ENCODE measurements at regions not wholly inside any gene's neighbourhood (a gene's known extent, or its start where the extent isn't known, plus 50 kb on each side); places are given as distances from the start of the nearest gene placed in this dataset.
"Not testable (repeated sequence)": the region's sequence is repeated elsewhere in the genome, so short reads cannot be mapped to it uniquely, and the experiment has no call there.

DNA sequence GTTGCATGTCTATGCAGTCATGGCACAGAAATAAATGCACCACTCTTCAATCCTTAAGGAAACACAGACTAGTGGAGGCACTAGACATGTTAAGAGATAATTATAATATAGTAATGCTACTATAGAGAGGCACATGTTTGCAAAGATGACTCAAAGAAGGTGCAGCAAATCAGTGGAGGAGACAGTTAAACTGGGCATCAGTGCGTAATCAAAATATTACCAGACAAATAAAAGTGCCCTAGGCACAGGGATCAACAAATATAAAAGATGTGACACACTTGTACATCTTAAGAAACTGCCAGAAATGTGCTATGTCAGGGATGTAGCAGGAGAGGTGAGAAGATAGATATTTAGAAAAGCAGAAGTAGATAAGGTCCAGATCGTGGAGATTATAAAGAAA lies 642.1 kb downstream of the SLCO4C1 start:
- no peak for DNase-seq (ENCODE audit: low read depth)

DNA sequence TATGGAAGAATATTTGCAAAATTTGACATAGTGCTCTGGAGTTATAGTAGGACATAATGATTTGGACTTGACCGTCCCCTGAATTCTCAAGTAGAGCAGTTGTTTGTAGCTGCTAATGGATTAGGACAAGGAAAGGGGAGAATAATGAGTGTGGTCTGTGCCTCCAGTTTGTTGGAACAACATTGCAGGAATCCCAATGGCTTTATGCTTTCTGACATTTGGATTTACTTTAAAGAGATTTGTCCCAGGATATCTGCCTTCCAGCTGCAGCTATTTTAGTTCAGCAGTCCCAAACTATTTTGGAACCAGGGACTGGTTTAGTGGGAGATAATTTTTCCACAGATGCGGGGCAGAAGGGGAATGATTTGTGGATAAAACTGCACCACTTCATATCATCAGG lies 648.2 kb downstream of the SLCO4C1 start:
- no peak overlapping the region for H3K4me3 ChIP-seq (ENCODE audit: low read depth, low read length)
- DNase-seq (ENCODE audit: low read depth): no peak
- TF ChIP-seq, protein P1, sequence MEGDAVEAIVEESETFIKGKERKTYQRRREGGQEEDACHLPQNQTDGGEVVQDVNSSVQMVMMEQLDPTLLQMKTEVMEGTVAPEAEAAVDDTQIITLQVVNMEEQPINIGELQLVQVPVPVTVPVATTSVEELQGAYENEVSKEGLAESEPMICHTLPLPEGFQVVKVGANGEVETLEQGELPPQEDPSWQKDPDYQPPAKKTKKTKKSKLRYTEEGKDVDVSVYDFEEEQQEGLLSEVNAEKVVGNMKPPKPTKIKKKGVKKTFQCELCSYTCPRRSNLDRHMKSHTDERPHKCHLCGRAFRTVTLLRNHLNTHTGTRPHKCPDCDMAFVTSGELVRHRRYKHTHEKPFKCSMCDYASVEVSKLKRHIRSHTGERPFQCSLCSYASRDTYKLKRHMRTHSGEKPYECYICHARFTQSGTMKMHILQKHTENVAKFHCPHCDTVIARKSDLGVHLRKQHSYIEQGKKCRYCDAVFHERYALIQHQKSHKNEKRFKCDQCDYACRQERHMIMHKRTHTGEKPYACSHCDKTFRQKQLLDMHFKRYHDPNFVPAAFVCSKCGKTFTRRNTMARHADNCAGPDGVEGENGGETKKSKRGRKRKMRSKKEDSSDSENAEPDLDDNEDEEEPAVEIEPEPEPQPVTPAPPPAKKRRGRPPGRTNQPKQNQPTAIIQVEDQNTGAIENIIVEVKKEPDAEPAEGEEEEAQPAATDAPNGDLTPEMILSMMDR (IDR thresholded peaks at IDR 0.05; ENCODE audit: low read depth, low read length, missing control alignments): no peak

More for the DNA sequence above, 642.1 kb downstream of the SLCO4C1 start:
- TF ChIP-seq, protein P1 (IDR thresholded peaks at IDR 0.05; ENCODE audit: low read depth, low read length, missing control alignments): no peak
- no peak overlapping the region for H3K4me3 ChIP-seq (ENCODE audit: low read depth, low read length)

DNA sequence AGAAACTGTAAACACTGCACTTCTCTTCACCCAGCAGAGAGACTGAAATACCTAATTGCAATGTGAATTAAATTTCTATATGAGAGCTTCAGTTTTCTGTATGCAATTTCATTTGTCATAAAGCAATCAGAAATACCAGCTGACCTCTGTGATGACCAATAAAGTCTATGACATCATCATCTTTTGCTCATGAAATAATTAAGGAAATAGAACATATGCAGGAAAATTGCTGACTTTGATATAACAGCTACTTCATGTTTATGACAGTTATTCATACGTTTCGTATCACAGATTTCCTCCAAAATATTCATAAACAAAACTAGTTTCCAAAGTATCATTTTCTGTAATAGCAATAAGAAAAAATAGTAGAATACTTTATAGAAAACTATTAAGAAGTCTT lies 652.3 kb downstream of the SLCO4C1 start:
- DNase-seq (ENCODE audit: low read depth): no peak
- TF ChIP-seq, protein P1 (IDR thresholded peaks at IDR 0.05; ENCODE audit: low read depth, low read length, missing control alignments): no peak
- no peak overlapping the region for H3K4me3 ChIP-seq (ENCODE audit: low read depth, low read length)

DNA sequence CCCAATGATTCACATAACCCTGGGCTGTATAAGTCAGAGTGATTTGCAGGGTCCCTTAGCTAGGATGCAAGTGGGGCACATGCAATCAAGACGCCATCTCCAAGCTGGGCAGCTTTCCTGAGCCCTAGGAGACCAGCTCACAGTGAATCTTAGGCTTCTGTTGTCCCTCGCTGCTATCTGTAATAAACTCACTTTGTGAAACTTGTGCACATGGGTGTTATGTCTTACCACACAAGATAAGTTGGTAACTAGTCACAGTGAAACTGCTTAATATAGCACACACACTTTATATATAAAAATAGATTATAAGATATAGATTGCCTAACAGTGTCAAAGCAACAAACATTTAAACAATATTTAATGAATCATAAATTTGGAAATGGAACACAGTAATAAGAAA lies 658.5 kb downstream of the SLCO4C1 start:
- TF ChIP-seq, protein P1 (IDR thresholded peaks at IDR 0.05; ENCODE audit: low read depth, low read length, missing control alignments): no peak
- no peak overlapping the region for H3K4me3 ChIP-seq (ENCODE audit: low read depth, low read length)
- no peak for DNase-seq (ENCODE audit: low read depth)

DNA sequence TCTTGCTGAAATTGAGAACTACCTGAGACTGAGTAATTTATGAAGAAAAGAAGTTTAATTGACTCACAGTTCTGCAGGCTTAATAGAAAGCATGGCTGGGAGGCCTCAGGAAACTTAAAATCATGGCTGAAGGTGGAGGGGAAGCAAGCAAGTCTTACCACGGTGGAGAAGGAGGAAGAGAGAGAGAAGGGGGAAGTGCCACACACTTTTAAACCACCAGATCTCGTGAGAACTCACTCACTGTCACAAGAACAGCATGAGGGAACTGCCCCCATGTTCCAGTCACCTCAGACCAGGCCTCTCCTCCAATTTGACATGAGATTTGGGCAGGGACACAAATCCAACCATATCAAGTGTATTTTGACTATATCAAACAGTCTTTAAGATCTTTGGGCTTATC lies 668.3 kb downstream of the SLCO4C1 start:
- not testable (repeated sequence) for DNase-seq (ENCODE audit: low read depth)

DNA sequence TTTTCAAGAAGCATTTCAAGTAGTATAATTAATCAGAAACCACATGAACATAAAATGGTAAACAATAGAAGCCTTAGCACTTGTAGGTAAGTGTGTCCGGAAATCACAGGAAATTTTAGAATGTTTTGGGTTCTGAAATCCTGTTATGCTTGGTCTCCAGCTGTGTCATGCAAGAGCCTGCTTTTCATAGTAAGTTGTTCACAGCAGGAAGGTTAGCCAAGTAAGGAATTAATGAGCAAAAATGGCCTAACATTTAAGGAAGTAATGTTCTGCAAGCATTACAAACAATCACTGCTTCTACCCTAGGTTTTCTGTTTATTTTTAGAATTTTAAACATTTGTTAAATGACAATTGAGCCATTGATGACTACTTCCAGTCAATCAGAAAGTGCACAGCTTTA lies 669.5 kb downstream of the SLCO4C1 start:
- TF ChIP-seq, protein P1 (IDR thresholded peaks at IDR 0.05; ENCODE audit: low read depth, low read length, missing control alignments): no peak
- DNase-seq (ENCODE audit: low read depth): no peak
- H3K4me3 ChIP-seq (ENCODE audit: low read depth, low read length): no peak overlapping the region

More for the DNA sequence above, 668.3 kb downstream of the SLCO4C1 start:
- not testable (repeated sequence) for H3K4me3 ChIP-seq (ENCODE audit: low read depth, low read length)

DNA sequence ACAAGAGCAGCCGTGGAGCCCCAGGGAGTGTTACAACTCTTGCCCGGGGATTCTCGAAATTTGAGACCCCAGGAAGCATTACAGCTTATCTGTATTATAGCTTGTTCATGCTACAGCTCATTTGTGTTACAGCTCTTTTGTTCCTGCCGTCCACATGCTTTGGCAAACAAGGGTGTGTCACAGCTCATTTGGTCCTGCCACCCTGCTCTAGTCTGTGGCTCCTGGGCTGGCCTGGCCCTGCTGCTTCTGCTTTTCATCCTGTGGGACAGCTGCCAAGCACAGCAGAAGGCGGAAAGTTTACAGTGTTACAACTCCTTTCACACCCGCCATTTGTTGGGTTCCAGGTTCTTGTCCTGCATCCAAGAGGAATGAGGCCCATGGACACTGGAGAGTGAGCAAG lies 685.0 kb downstream of the SLCO4C1 start:
- no peak for DNase-seq (ENCODE audit: low read depth)
- H3K4me3 ChIP-seq (ENCODE audit: low read depth, low read length): no peak overlapping the region

More for the DNA sequence above, 685.0 kb downstream of the SLCO4C1 start:
- TF ChIP-seq, protein P1 (IDR thresholded peaks at IDR 0.05; ENCODE audit: low read depth, low read length, missing control alignments): no peak
